Psoas muscle (tissue), 7 donors: ENCODE measurements at regions not wholly inside any gene's neighbourhood (a gene's known extent, or its start where the extent isn't known, plus 50 kb on each side); places are given as distances from the start of the nearest gene placed in this dataset.
"Not testable (repeated sequence)": the region's sequence is repeated elsewhere in the genome, so short reads cannot be mapped to it uniquely, and the experiment has no call there.

Experiments used
- ATAC-seq, 4 donors: fragments of 200-7000 bp; cut with Tn5 transposase; one replicate each; pipeline ENCODE4 v1.9.1; 2020; ENCODE audit warnings: moderate library complexity in 3 of 4, mild to moderate bottlenecking in 2 of 4
- DNase-seq, 2 donors: peaks; one replicate each; pipeline ENCODE4 v3.0.0-alpha.2; 2020
- H3K27ac ChIP-seq: fragments of 200-600 bp; one replicate; pipeline ENCODE4 v1.8.0; 2022
- H3K27me3 ChIP-seq, 3 donors: fragments of 200-600 bp in 1 of 3; one replicate each; pipeline versions ENCODE4 v1.6.1 to v1.8.0; 2013 to 2022; ENCODE audit warnings: low read length in 2 of 3, mild to moderate bottlenecking in 2 of 3, moderate library complexity in 1 of 3; ENCODE audit not compliant: insufficient read depth in 3 of 3
- H3K36me3 ChIP-seq, 2 donors: fragments of 200-600 bp in 1 of 2; one replicate each; pipeline versions ENCODE4 v1.6.1 to v1.8.0; 2013 to 2022; ENCODE audit warnings: low read depth in 1 of 2, mild to moderate bottlenecking in 1 of 2, moderate library complexity in 1 of 2; ENCODE audit not compliant: insufficient read depth in 1 of 2
- H3K4me1 ChIP-seq: fragments of 200-600 bp; one replicate; pipeline ENCODE4 v1.8.0; 2022
- H3K4me3 ChIP-seq: fragments of 200-600 bp; one replicate; pipeline ENCODE4 v1.8.0; 2022; ENCODE audit warnings: mild to moderate bottlenecking
- H3K9me3 ChIP-seq: fragments of 200-600 bp; one replicate; pipeline ENCODE4 v1.8.0; 2022
- WGBS, 3 donors: extraction: QIAGEN DNeasy Blood & Tissue Kit; methylation state at CpG; one replicate each; pipeline versions ENCODE4 v1.1.6 to v1.1.7; 2013; 5-methylcytosine and 5-hydroxymethylcytosine counted together
- intact Hi-C, 2 donors: fragments of 100-400 bp; cut with DNase I; formaldehyde crosslinking; loops; one replicate each; pipeline versions ENCODE4 v1.11.0 to v1.14.2; 2022
- TF ChIP-seq, protein P1 (sequence below): fragments of 200-600 bp; IDR thresholded peaks from one replicate; pipeline ENCODE4 v1.8.0; 2022; ENCODE audit warnings: antibody characterized with exemption
- donor health status: healthy with polysubstance abuse.
- donor health status: DM: no; HTN: no; CAD: no; lungs with moderate emphysema.
- donor health status: Bipolar disorder and iron deficiency.
- donor health status: healthy.
- donor health status: DM: yes; HTN: yes; CAD: no.
- donor health status: DM: no; HTN: no; CAD: no.
- donor health status: DM: yes; HTN: yes; CAD: no.

DNA sequence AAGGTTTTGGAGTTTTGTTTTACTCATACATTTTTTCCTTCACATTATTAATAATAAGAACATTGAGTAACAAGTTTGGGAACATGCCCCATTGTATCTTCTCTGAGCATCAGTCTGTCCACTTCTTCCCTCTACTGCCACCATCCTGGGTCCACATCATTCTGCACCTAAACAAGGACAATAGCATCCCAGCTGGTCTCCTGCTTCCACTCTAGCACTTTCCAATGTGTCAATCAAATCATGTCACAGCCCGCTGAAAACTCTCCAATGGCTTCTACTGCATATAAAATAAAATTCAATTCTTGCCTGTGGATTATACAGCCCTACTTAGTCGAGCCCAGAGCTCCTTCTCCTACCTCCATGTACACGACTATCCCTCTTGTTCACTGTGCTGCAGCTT, 66.8 kb upstream of the RBPJ start:
- ATAC-seq (no peak), DNase-seq (no peak)
- TF ChIP-seq, protein P1, sequence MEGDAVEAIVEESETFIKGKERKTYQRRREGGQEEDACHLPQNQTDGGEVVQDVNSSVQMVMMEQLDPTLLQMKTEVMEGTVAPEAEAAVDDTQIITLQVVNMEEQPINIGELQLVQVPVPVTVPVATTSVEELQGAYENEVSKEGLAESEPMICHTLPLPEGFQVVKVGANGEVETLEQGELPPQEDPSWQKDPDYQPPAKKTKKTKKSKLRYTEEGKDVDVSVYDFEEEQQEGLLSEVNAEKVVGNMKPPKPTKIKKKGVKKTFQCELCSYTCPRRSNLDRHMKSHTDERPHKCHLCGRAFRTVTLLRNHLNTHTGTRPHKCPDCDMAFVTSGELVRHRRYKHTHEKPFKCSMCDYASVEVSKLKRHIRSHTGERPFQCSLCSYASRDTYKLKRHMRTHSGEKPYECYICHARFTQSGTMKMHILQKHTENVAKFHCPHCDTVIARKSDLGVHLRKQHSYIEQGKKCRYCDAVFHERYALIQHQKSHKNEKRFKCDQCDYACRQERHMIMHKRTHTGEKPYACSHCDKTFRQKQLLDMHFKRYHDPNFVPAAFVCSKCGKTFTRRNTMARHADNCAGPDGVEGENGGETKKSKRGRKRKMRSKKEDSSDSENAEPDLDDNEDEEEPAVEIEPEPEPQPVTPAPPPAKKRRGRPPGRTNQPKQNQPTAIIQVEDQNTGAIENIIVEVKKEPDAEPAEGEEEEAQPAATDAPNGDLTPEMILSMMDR: no peak
- H3K9me3 ChIP-seq: no peaks in the 10 kb centered on the region
- no peaks in the 10 kb centered on the region for H3K36me3 ChIP-seq
- no peak overlapping the region for H3K27ac ChIP-seq
- intact Hi-C loops: no loop called here
- no peaks in the 10 kb centered on the region for H3K4me1 ChIP-seq
- peaks cover 0 to 2% (median 0%) of the 10 kb centered on the region in 3 donors for H3K27me3 ChIP-seq
- 84 to 97% (median 92%) methylated on average over 3 of the region's 3 CpGs for WGBS, 3 donors
- no peak overlapping the region for H3K4me3 ChIP-seq

DNA sequence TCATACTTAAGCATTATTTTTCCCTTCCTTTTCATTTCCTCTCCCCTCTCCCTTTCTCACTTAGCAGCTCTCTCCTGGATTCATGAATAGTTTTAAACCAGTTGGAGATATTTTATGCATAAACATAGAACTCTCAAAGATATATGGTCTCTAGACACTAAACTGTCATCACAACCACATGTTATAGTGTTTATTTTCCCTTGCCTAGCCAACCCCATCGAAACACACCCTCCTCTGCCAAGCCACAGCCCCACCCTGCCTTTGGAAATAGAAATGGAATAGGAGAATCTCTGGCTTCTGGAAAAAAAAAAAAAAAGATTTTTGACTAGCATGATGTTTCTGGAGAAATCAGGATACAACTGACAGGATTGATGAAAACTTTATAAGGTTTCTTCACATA, 64.8 kb upstream of the RBPJ start:
- ATAC-seq: no peak
- no peaks in the 10 kb centered on the region for H3K36me3 ChIP-seq
- TF ChIP-seq, protein P1: no peak
- H3K27ac ChIP-seq: no peak overlapping the region
- peaks cover 0 to 2% (median 0%) of the 10 kb centered on the region in 3 donors for H3K27me3 ChIP-seq
- no peak for DNase-seq
- H3K9me3 ChIP-seq: no peaks in the 10 kb centered on the region
- WGBS, 3 donors: 13 to 42% (median 31%) methylated on average over 1 of the region's 1 CpG
- intact Hi-C loops: no loop called here
- H3K4me1 ChIP-seq: no peaks in the 10 kb centered on the region
- H3K4me3 ChIP-seq: no peak overlapping the region

DNA sequence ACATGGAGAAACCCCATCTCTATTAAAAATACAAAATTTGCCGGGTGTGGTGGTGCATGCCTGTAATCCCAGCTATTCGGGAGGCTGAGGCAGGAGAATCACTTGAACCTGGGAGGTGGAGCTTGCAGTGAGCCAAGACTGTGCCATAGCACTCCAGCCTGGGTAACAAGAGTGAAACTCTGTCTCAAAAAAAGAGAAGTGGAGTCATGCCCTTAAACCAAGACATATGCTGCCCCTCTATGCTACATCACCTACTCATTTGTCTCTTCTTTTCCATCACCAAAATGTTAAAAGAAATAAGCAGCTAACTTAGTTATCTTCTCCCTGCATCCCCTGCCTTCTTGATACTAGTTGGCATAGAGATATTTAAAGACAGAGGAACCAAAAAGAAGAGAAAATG, 63.4 kb upstream of the RBPJ start:
- H3K27ac ChIP-seq, H3K4me1 ChIP-seq, H3K36me3 ChIP-seq, DNase-seq, H3K4me3 ChIP-seq, ATAC-seq, H3K27me3 ChIP-seq, H3K9me3 ChIP-seq, intact Hi-C loops: not testable (repeated sequence)
- 85 to 98% (median 86%) methylated on average over 2 of the region's 2 CpGs for WGBS, 3 donors

DNA sequence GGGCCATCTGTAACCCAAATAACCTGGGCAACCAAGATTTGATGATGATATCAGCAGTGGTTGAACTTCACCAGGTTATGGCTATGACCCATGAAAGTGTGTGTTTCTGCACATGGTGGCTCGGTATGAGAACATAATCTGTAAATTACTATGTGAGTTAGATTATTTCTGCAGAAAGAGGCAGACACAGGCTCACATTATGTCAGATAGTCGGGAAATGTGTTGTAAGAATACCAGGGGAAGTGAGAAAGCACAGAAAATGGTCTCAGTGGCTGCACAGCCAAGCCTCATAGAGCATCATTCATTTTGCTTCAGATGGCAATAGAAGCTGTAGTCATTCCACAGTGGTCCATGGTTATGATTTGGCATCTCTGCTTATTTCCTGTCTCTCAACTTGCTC, 63.0 kb upstream of the RBPJ start:
- ATAC-seq: no peak
- Histone ChIP-seq H3K27me3 (peaks cover 0 to 2% (median 0%) of the 10 kb centered on the region in 3 donors), H3K4me1 (no peaks in the 10 kb centered on the region), H3K4me3 (no peak overlapping the region), H3K27ac (no peak overlapping the region), H3K36me3 (no peaks in the 10 kb centered on the region), H3K9me3 (no peaks in the 10 kb centered on the region)
- no peak for DNase-seq
- 79 to 95% (median 83%) methylated on average over 2 of the region's 2 CpGs for WGBS, 3 donors
- TF ChIP-seq, protein P1: no peak
- intact Hi-C loops: no loop called here

DNA sequence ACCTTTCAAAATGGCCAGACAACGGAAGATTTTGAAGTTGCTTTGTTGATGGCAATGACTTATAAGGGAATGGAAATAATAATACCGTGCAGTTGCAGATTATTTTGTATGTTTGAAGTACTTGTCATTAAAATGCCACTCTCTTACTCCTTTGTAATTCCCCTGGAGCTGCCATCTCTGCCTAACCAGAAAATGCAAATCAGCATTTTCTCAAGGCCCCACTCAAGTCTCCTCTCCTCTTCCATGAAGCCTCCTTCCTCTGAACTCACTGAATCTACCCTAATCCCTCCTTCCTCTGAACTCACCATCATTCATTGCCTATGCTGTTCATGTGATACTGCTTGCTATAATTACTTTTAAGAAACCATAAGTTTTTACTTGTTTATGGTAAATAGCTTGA, 60.2 kb upstream of the RBPJ start:
- DNase-seq: no peak
- H3K27me3 ChIP-seq: peaks cover 0 to 2% (median 0%) of the 10 kb centered on the region in 3 donors
- no peaks in the 10 kb centered on the region for H3K4me1 ChIP-seq
- H3K4me3 ChIP-seq: no peak overlapping the region
- no peak for ATAC-seq
- 83 to 88% (median 87%) methylated on average over 2 of the region's 2 CpGs for WGBS, 3 donors
- TF ChIP-seq, protein P1: no peak
- no peak overlapping the region for H3K27ac ChIP-seq
- intact Hi-C loops: no loop called here
- H3K9me3 ChIP-seq: no peaks in the 10 kb centered on the region
- no peaks in the 10 kb centered on the region for H3K36me3 ChIP-seq
